ENCODE measurements at regions not wholly inside any gene's neighbourhood (a gene's known extent, or its start where the extent isn't known, plus 50 kb on each side); places are given as distances from the start of the nearest gene placed in this dataset.

DNA sequence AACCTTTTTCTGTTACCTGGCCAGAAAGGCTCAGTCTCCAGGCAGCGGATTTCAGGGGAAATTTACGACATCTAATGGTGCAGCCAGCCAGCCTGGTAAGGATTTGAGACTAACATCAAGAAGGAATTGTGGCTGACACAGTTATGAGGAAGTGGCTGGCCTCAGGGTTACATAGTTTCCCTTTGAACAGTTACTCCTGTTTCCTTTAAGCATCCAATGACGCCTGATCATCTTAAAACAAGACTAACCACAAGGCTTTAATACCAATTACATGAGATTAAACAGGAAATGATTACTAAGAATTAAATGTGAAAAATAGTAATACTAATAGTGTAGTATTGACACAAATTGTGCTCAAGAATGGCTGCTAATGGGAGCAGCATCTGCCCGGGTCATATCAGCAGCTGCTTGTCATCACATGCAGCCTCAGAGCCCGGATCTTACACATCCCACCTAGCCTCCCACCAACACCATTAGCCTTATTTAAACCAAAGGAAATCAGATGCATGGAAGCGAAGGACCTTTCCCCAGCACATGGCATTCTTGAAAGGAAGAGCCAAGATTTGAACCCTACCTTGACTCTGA lies 431.8 kb downstream of the PMP22 start:
- H3K9me3 ChIP-seq (ENCODE audit: low read depth) = no peaks in the 10 kb centered on the region
- H3K27ac Mint-ChIP-seq = peak overlapping the region; percentile 10

DNA sequence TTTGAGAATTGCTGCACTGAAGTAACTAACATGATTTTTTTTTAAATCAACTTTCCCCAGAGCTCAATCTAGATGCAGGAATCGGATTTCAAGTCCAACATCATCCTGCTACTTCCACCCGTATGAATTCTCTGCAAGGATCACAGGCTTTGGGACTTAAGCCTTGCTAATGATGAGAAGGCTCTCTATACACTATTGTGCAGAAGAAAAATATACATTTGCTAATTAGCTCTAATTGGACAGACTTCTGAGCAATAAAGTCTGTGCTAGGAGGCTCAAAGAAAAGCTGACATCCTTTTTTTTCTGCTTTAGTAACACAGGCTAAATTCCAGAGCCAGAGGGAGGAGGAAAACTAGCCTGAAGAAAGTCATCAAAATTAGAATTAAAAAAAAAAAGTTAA lies 433.6 kb downstream of the PMP22 start:
- Histone ChIP-seq H3F3A (ENCODE audit: low read depth) (no peaks in the 10 kb centered on the region), H3K4me3 (no peak overlapping the region), H2AFZ (replicated peaks) (no peak overlapping the region), H3K9me3 (ENCODE audit: low read depth) (no peaks in the 10 kb centered on the region), H4K20me1 (ENCODE audit: low read depth) (no peaks in the 10 kb centered on the region), H3K4me2 (peak overlapping the region; percentile 11), H3K36me3 (no peaks in the 10 kb centered on the region), H3K79me2 (ENCODE audit: low read depth) (no peaks in the 10 kb centered on the region), H3K27me3 (no peaks in the 10 kb centered on the region), H3K4me1 (peaks cover 10% of the 10 kb centered on the region), H3K27ac (no peak overlapping the region), H3K9ac (no peak overlapping the region)
- H3K9me3 Mint-ChIP-seq = peaks cover 14% of the 10 kb centered on the region
- H3K4me3 Mint-ChIP-seq = no peak overlapping the region
- H3K27me3 Mint-ChIP-seq (ENCODE audit: insufficient read depth, low read depth) = peaks cover 2% of the 10 kb centered on the region
- TF ChIP-seq EZH2 (IDR thresholded peaks at IDR 0.05) (no peak), EZH2phosphoT487 (IDR thresholded peaks at IDR 0.05) (no peak)
- TF ChIP-seq, protein P1, sequence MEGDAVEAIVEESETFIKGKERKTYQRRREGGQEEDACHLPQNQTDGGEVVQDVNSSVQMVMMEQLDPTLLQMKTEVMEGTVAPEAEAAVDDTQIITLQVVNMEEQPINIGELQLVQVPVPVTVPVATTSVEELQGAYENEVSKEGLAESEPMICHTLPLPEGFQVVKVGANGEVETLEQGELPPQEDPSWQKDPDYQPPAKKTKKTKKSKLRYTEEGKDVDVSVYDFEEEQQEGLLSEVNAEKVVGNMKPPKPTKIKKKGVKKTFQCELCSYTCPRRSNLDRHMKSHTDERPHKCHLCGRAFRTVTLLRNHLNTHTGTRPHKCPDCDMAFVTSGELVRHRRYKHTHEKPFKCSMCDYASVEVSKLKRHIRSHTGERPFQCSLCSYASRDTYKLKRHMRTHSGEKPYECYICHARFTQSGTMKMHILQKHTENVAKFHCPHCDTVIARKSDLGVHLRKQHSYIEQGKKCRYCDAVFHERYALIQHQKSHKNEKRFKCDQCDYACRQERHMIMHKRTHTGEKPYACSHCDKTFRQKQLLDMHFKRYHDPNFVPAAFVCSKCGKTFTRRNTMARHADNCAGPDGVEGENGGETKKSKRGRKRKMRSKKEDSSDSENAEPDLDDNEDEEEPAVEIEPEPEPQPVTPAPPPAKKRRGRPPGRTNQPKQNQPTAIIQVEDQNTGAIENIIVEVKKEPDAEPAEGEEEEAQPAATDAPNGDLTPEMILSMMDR (IDR thresholded peaks at IDR 0.05) = no peak
- DNase-seq (ENCODE audit: low spot score) = peak; percentile 4
- no peaks in the 10 kb centered on the region for H3K36me3 Mint-ChIP-seq
- H3K4me1 Mint-ChIP-seq = peaks cover 32% of the 10 kb centered on the region
- H3K27ac Mint-ChIP-seq = peak overlapping the region; percentile 46

More for the DNA sequence above, 431.8 kb downstream of the PMP22 start:
- Mint-ChIP-seq H3K4me3 (no peak overlapping the region), H3K9me3 (peaks cover 25% of the 10 kb centered on the region), H3K36me3 (no peaks in the 10 kb centered on the region), H3K4me1 (peaks cover 16% of the 10 kb centered on the region), H3K27me3 (ENCODE audit: insufficient read depth, low read depth) (peaks cover 5% of the 10 kb centered on the region)
- Histone ChIP-seq H4K20me1 (ENCODE audit: low read depth) (no peaks in the 10 kb centered on the region), H3F3A (ENCODE audit: low read depth) (no peaks in the 10 kb centered on the region), H3K79me2 (ENCODE audit: low read depth) (no peaks in the 10 kb centered on the region), H3K27ac (no peak overlapping the region), H3K36me3 (no peaks in the 10 kb centered on the region), H2AFZ (replicated peaks) (no peak overlapping the region), H3K4me1 (peaks cover 10% of the 10 kb centered on the region), H3K9ac (no peak overlapping the region), H3K4me2 (no peak overlapping the region), H3K4me3 (no peak overlapping the region), H3K27me3 (no peaks in the 10 kb centered on the region)
- TF ChIP-seq EZH2 (IDR thresholded peaks at IDR 0.05) = no peak
- TF ChIP-seq, protein P1 (IDR thresholded peaks at IDR 0.05) = no peak
- TF ChIP-seq EZH2phosphoT487 (IDR thresholded peaks at IDR 0.05) = no peak
- no peak for DNase-seq (ENCODE audit: low spot score)

DNA sequence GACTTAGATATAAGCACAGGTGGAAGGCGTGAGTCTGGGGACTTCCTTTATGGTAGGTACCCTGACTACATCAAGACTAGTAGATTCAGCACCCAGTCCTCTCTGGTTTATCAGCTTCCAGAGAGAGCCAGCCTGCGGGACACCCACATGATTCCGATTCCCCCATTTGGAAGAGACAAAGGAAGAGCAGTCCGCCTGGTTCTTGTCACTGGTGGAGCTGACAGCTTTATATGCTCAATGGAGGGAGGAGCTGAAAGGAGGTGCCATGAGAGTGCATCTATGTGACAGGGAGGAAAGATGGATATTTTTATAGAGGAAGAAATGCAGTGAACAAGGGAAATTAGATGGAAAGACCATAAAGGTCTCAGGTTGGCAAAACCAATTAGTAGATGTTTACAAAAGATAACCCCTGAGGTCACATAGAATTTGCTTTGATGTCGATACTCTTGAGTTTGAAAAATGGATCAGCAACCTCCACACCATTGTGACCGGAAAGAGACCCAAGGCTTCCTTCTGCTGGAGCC lies 437.7 kb downstream of the PMP22 start:
- no peak overlapping the region for H3K4me2 ChIP-seq
- no peak for TF ChIP-seq EZH2 (IDR thresholded peaks at IDR 0.05)
- TF ChIP-seq, protein P1 (IDR thresholded peaks at IDR 0.05) = no peak
- no peaks in the 10 kb centered on the region for H3F3A ChIP-seq (ENCODE audit: low read depth)
- H3K4me3 Mint-ChIP-seq = no peak overlapping the region
- H3K9me3 Mint-ChIP-seq = peaks cover 17% of the 10 kb centered on the region
- DNase-seq (ENCODE audit: low spot score) = no peak
- H3K9ac ChIP-seq = no peak overlapping the region
- peaks cover 35% of the 10 kb centered on the region for H3K4me1 Mint-ChIP-seq
- H3K4me1 ChIP-seq = peaks cover 10% of the 10 kb centered on the region
- peaks cover 2% of the 10 kb centered on the region for H3K27me3 Mint-ChIP-seq (ENCODE audit: insufficient read depth, low read depth)
- peak overlapping the region; percentile 54 for H3K27ac Mint-ChIP-seq
- peaks cover 9% of the 10 kb centered on the region for H3K9me3 ChIP-seq (ENCODE audit: low read depth)
- peak overlapping the region; percentile 68 for H2AFZ ChIP-seq (replicated peaks)
- peaks cover 10% of the 10 kb centered on the region for H3K36me3 Mint-ChIP-seq
- H3K27me3 ChIP-seq = no peaks in the 10 kb centered on the region
- H3K36me3 ChIP-seq = peaks cover 7% of the 10 kb centered on the region
- no peak overlapping the region for H3K27ac ChIP-seq
- no peak overlapping the region for H3K4me3 ChIP-seq
- no peaks in the 10 kb centered on the region for H4K20me1 ChIP-seq (ENCODE audit: low read depth)
- no peaks in the 10 kb centered on the region for H3K79me2 ChIP-seq (ENCODE audit: low read depth)
